Upper lobe of left lung (tissue), 6 donors: ENCODE measurements at regions not wholly inside any gene's neighbourhood (a gene's known extent, or its start where the extent isn't known, plus 50 kb on each side); places are given as distances from the start of the nearest gene placed in this dataset.

Source experiments
- ATAC-seq, 2 donors: fragments of 200-7000 bp; cut with Tn5 transposase; one replicate each; pipeline ENCODE4 v1.9.1; 2022; ENCODE audit warnings: mild to moderate bottlenecking in 2 of 2, moderate library complexity in 2 of 2; ENCODE audit not compliant: low FRiP score in 2 of 2
- DNase-seq, 2 donors: peaks; one replicate each; pipeline ENCODE4 v3.0.0-alpha.2; 2019 to 2020
- H3K27ac ChIP-seq, 4 donors: fragments of 200-600 bp; sonication (generic); one replicate each; pipeline ENCODE4 v1.5.1; 2016 to 2019
- H3K27me3 ChIP-seq, 4 donors: fragments of 200-600 bp; sonication (generic); one replicate each; pipeline ENCODE4 v1.5.1; 2017 to 2019
- H3K36me3 ChIP-seq, 4 donors: fragments of 200-600 bp; sonication (generic); one replicate each; pipeline ENCODE4 v1.5.1; 2016 to 2019
- H3K4me1 ChIP-seq, 4 donors: fragments of 200-600 bp; sonication (generic); one replicate each; pipeline ENCODE4 v1.5.1; 2018 to 2019
- H3K4me3 ChIP-seq, 4 donors: fragments of 200-600 bp; sonication (generic); one replicate each; pipeline ENCODE4 v1.5.1; 2017 to 2019; ENCODE audit warnings: mild to moderate bottlenecking in 2 of 4, moderate library complexity in 1 of 4
- H3K9me3 ChIP-seq, 4 donors: fragments of 200-600 bp; sonication (generic); one replicate each; pipeline ENCODE4 v1.5.1; 2018 to 2019
- CTCF ChIP-seq, 6 experiments: fragments of 450-650 bp in 4 of 6; fragments of 200-600 bp in 2 of 6; sonication (generic) in 2 of 6; IDR thresholded peaks; one replicate each; pipeline ENCODE4 v1.5.1; 2016 to 2019; ENCODE audit warnings: antibody characterized with exemption in 6 of 6
- EP300 ChIP-seq, 4 donors: sonication (generic); formaldehyde crosslinking; IDR thresholded peaks; one replicate each; pipeline ENCODE4 v1.5.1; 2017; ENCODE audit warnings: antibody characterized with exemption in 4 of 4, control low read depth in 2 of 4
- POLR2A ChIP-seq, 4 donors: fragments of 450-650 bp; IDR thresholded peaks; one replicate each; pipeline ENCODE4 v1.5.1; 2016 to 2017; ENCODE audit warnings: antibody characterized with exemption in 4 of 4, mild to moderate bottlenecking in 2 of 4
- POLR2AphosphoS5 ChIP-seq, 2 donors: sonication (generic); formaldehyde crosslinking; IDR thresholded peaks; one replicate each; pipeline ENCODE4 v1.5.1; 2017; ENCODE audit warnings: antibody characterized with exemption in 2 of 2
- whole genome bisulfite sequencing, 2 donors: methylation state at CpG; one replicate each; pipeline ENCODE4 v1.1.5; 2017 to 2018; 5-methylcytosine and 5-hydroxymethylcytosine counted together
- donor health status: DM: no; HTN: no; CAD: no; lungs with moderate emphysema.
- donor health status: DM: no; HTN: yes; CAD: no; lungs with severe emphysema.

DNA sequence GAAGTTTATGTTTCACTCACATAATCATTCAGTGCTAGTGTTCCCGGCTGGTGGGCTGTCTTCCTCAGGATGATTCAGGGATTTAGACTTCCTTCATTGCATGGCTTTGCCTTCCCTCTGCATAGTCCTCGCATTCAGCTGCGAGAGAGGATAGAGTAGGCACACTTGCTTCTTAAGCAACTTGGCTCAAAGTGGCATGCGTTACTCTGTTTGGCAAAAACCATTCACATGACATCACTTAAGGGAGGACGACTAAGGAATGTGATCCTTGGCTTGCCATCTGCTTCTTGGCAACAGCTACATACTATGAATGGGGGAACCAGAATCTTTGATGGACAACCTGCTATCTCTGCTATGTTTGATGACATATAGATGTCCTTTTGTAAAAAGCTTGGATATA is 359.3 kb downstream of the TDRD3 start:
- ATAC-seq = peak in 1 of 2 donors; percentile 51
- Histone ChIP-seq H3K36me3 (no peaks in the 10 kb centered on the region), H3K4me3 (no peak overlapping the region), H3K27me3 (no peaks in the 10 kb centered on the region), H3K9me3 (no peaks in the 10 kb centered on the region), H3K27ac (no peak overlapping the region), H3K4me1 (peaks cover 0 to 7% (median 0%) of the 10 kb centered on the region in 4 donors)
- 26 to 39% methylated on average over 5 of the region's 5 CpGs for WGBS, 2 donors
- DNase-seq = no peak
- TF ChIP-seq CTCF (IDR thresholded peaks at IDR 0.05) = no peak

DNA sequence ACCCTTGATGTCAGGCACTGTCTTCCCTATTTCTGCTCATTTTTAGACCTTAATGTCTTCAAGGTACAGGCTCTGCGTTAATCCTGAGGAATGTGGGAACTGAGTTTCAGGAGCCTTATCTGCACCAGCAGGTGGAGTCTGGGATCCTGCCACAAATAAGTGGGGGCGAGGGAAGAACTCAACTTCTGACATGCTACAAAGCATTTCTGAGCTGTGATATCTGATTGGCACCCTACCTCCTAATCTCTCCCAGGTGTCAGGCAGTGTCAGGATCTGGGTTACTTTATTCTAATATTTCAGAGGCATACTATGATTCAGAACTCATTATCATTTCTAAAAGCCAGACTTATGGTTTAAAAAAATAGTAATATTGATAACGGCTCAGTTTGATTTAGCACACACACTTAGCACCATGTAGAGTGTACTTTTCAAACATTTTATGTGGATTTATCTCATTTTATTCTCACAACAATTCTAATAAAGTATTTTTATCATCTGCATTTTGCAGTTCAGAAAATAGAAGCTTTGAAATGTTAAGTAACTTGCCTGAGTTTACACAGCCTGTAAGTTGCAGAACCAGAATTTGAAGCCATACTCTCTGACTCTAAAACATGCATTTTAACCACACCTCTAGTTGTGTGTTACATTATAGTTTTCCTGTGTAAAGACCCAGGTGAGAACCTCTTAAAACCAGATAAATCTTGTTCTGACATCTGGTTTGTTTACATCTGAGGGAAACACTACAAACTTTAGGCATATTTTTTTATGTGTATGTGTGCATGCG is 358.6 kb downstream of the TDRD3 start:
- WGBS, 2 donors = 54 to 55% methylated on average over 4 of the region's 4 CpGs
- ATAC-seq = no peak
- TF ChIP-seq CTCF (IDR thresholded peaks at IDR 0.05) (peak in 1 of 6 experiments; percentile 20), POLR2AphosphoS5 (IDR thresholded peaks at IDR 0.05) (no peak), POLR2A (IDR thresholded peaks at IDR 0.05) (no peak), EP300 (IDR thresholded peaks at IDR 0.05) (no peak)

GRCh38 chr13:60754211-60755090 is 357.4 kb downstream of the TDRD3 start:
- no peaks in the 10 kb centered on the region for H3K27me3 ChIP-seq
- H3K9me3 ChIP-seq = no peaks in the 10 kb centered on the region
- no peak overlapping the region for H3K4me3 ChIP-seq
- 78 to 86% methylated on average over 10 of the region's 10 CpGs for WGBS, 2 donors
- TF ChIP-seq CTCF (IDR thresholded peaks at IDR 0.05) = no peak
- TF ChIP-seq EP300 (IDR thresholded peaks at IDR 0.05) = no peak
- no peak for TF ChIP-seq POLR2AphosphoS5 (IDR thresholded peaks at IDR 0.05)
- TF ChIP-seq POLR2A (IDR thresholded peaks at IDR 0.05) = no peak
- H3K36me3 ChIP-seq = no peaks in the 10 kb centered on the region
- peaks cover 0 to 3% (median 0%) of the 10 kb centered on the region in 4 donors for H3K4me1 ChIP-seq
- H3K27ac ChIP-seq = no peak overlapping the region
- DNase-seq (no peak), ATAC-seq (no peak)

More for the DNA sequence above, 358.6 kb downstream of the TDRD3 start:
- Histone ChIP-seq H3K27me3 (no peaks in the 10 kb centered on the region), H3K4me1 (peaks cover 0 to 7% (median 0%) of the 10 kb centered on the region in 4 donors), H3K4me3 (no peak overlapping the region), H3K27ac (no peak overlapping the region), H3K36me3 (no peaks in the 10 kb centered on the region), H3K9me3 (no peaks in the 10 kb centered on the region)
- DNase-seq = no peak

DNA sequence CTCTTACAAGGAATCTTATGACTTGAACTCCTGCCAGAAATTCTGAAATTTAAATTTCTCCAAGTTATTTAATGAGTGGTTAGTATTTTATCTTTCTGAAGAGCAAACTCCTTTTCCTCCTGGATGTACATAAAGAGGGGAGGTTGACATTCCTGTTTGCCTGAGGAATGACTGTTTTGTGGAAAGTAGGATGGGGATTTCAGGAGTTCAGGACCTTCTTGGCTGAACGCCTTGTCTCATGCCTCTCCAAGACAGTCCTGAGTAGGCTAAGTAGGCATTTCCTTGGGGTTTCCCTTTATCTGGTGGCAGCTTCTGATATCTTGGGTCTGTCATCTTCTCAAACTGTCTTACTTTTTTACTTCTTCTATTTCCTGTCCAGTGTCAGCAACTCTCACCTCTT is 356.6 kb downstream of the TDRD3 start:
- DNase-seq = no peak
- WGBS, 2 donors = 80 to 96% methylated on average over 1 of the region's 1 CpG

GRCh38 chr13:60745343-60745742 is 348.3 kb downstream of the TDRD3 start:
- Histone ChIP-seq H3K9me3 (no peaks in the 10 kb centered on the region), H3K36me3 (no peaks in the 10 kb centered on the region), H3K4me1 (no peaks in the 10 kb centered on the region), H3K4me3 (no peak overlapping the region), H3K27me3 (no peaks in the 10 kb centered on the region), H3K27ac (no peak overlapping the region)
- TF ChIP-seq POLR2AphosphoS5 (IDR thresholded peaks at IDR 0.05) (no peak), EP300 (IDR thresholded peaks at IDR 0.05) (no peak), CTCF (IDR thresholded peaks at IDR 0.05) (no peak), POLR2A (IDR thresholded peaks at IDR 0.05) (no peak)
- ATAC-seq = no peak
- DNase-seq = no peak
- WGBS, 2 donors = 44 to 58% methylated on average over 3 of the region's 3 CpGs

More for the DNA sequence above, 356.6 kb downstream of the TDRD3 start:
- Histone ChIP-seq H3K4me3 (no peak overlapping the region), H3K27ac (no peak overlapping the region), H3K36me3 (no peaks in the 10 kb centered on the region), H3K4me1 (no peaks in the 10 kb centered on the region), H3K27me3 (no peaks in the 10 kb centered on the region), H3K9me3 (no peaks in the 10 kb centered on the region)
- ATAC-seq = no peak
- no peak for TF ChIP-seq POLR2A (IDR thresholded peaks at IDR 0.05)
- no peak for TF ChIP-seq EP300 (IDR thresholded peaks at IDR 0.05)
